SJCRH30 (cell line): ENCODE measurements at regions not wholly inside any gene's neighbourhood (a gene's known extent, or its start where the extent isn't known, plus 50 kb on each side); places are given as distances from the start of the nearest gene placed in this dataset.
"Not testable (repeated sequence)": the region's sequence is repeated elsewhere in the genome, so short reads cannot be mapped to it uniquely, and the experiment has no call there.

Experiments
- DNase-seq, 2 experiments: peaks; one replicate each; pipeline ENCODE4 v3.0.0-alpha.2; 2015 to 2020
- H3K27ac ChIP-seq: fragments of 250-450 bp; sonication (Bioruptor Pico); 2 replicates; pipeline ENCODE4 v1.5.1; 2020; ENCODE audit warnings: mild to moderate bottlenecking, moderate library complexity
- H3K27me3 ChIP-seq: fragments of 250-450 bp; sonication (Bioruptor Pico); 2 replicates; pipeline ENCODE4 v1.5.1; 2020; ENCODE audit warnings: mild to moderate bottlenecking, moderate library complexity
- H3K36me3 ChIP-seq: fragments of 250-450 bp; sonication (Bioruptor Pico); 2 replicates; pipeline ENCODE4 v1.5.1; 2020; ENCODE audit warnings: mild to moderate bottlenecking, moderate library complexity
- H3K4me1 ChIP-seq: fragments of 250-450 bp; sonication (Bioruptor Pico); 2 replicates; pipeline ENCODE4 v1.5.1; 2020; ENCODE audit warnings: mild to moderate bottlenecking, moderate library complexity
- H3K4me3 ChIP-seq: fragments of 250-450 bp; sonication (Bioruptor Pico); 2 replicates; pipeline ENCODE4 v1.5.1; 2020; ENCODE audit warnings: mild to moderate bottlenecking, moderate library complexity
- H3K9me3 ChIP-seq: fragments of 250-450 bp; sonication (Bioruptor Pico); replicated peaks from 2 replicates; pipeline ENCODE4 v1.5.1; 2020; ENCODE audit warnings: mild to moderate bottlenecking, moderate library complexity

- DNase-seq, result no peak
- H3K36me3 ChIP-seq, result no peaks in the 10 kb centered on the region
- H3K27ac ChIP-seq, result no peak overlapping the region
- H3K27me3 ChIP-seq, result no peaks in the 10 kb centered on the region
- no peak overlapping the region for H3K4me3 ChIP-seq
- no peaks in the 10 kb centered on the region for H3K9me3 ChIP-seq
- H3K4me1 ChIP-seq, result no peaks in the 10 kb centered on the region
These were observed 172.7 kb downstream of the ETNK1 start for GRCh38 chr12:22797701-22798100.

- Histone ChIP-seq H3K4me1 (no peaks in the 10 kb centered on the region), H3K9me3 (no peaks in the 10 kb centered on the region), H3K27ac (no peak overlapping the region), H3K27me3 (no peaks in the 10 kb centered on the region), H3K36me3 (no peaks in the 10 kb centered on the region), H3K4me3 (no peak overlapping the region)
- no peak for DNase-seq
These were observed 173.1 kb downstream of the ETNK1 start for GRCh38 chr12:22798116-22798515.

GRCh38 chr12:22799503-22799902 lies 174.5 kb downstream of the ETNK1 start:
- Histone ChIP-seq H3K36me3 (no peaks in the 10 kb centered on the region), H3K27ac (no peak overlapping the region), H3K4me1 (no peaks in the 10 kb centered on the region), H3K4me3 (no peak overlapping the region), H3K27me3 (no peaks in the 10 kb centered on the region), H3K9me3 (no peaks in the 10 kb centered on the region)
- no peak for DNase-seq

GRCh38 chr12:22800332-22800731 lies 175.4 kb downstream of the ETNK1 start:
- Histone ChIP-seq H3K9me3 (no peaks in the 10 kb centered on the region), H3K36me3 (no peaks in the 10 kb centered on the region), H3K27me3 (no peaks in the 10 kb centered on the region), H3K27ac (no peak overlapping the region), H3K4me1 (no peaks in the 10 kb centered on the region), H3K4me3 (no peak overlapping the region)
- no peak for DNase-seq

GRCh38 chr12:22802883-22803630 lies 178.1 kb downstream of the ETNK1 start:
- H3K36me3 ChIP-seq, result no peaks in the 10 kb centered on the region
- no peak for DNase-seq
- H3K27ac ChIP-seq, result no peak overlapping the region
- no peaks in the 10 kb centered on the region for H3K4me1 ChIP-seq
- no peaks in the 10 kb centered on the region for H3K27me3 ChIP-seq
- no peaks in the 10 kb centered on the region for H3K9me3 ChIP-seq
- no peak overlapping the region for H3K4me3 ChIP-seq

GRCh38 chr12:22803725-22804124 lies 178.8 kb downstream of the ETNK1 start:
- H3K4me1 ChIP-seq, result no peaks in the 10 kb centered on the region
- H3K9me3 ChIP-seq, result no peaks in the 10 kb centered on the region
- no peaks in the 10 kb centered on the region for H3K36me3 ChIP-seq
- no peak overlapping the region for H3K27ac ChIP-seq
- DNase-seq, result no peak
- no peak overlapping the region for H3K4me3 ChIP-seq
- H3K27me3 ChIP-seq, result no peaks in the 10 kb centered on the region

- H3K4me1 ChIP-seq, result no peaks in the 10 kb centered on the region
- no peak overlapping the region for H3K4me3 ChIP-seq
- no peaks in the 10 kb centered on the region for H3K27me3 ChIP-seq
- H3K27ac ChIP-seq, result no peak overlapping the region
- H3K9me3 ChIP-seq, result no peaks in the 10 kb centered on the region
- H3K36me3 ChIP-seq, result no peaks in the 10 kb centered on the region
- DNase-seq, result no peak
These were observed 183.9 kb downstream of the ETNK1 start for GRCh38 chr12:22808860-22809259.

- no peak overlapping the region for H3K27ac ChIP-seq
- H3K27me3 ChIP-seq, result no peaks in the 10 kb centered on the region
- H3K4me3 ChIP-seq, result no peak overlapping the region
- no peaks in the 10 kb centered on the region for H3K36me3 ChIP-seq
- no peak for DNase-seq
- H3K4me1 ChIP-seq, result no peaks in the 10 kb centered on the region
- H3K9me3 ChIP-seq, result no peaks in the 10 kb centered on the region
These were observed 185.1 kb downstream of the ETNK1 start for GRCh38 chr12:22810036-22810435.

- no peak overlapping the region for H3K27ac ChIP-seq
- H3K4me1 ChIP-seq, result no peaks in the 10 kb centered on the region
- no peaks in the 10 kb centered on the region for H3K36me3 ChIP-seq
- no peaks in the 10 kb centered on the region for H3K9me3 ChIP-seq
- no peak overlapping the region for H3K4me3 ChIP-seq
- DNase-seq, result no peak
- no peaks in the 10 kb centered on the region for H3K27me3 ChIP-seq
These were observed 187.6 kb downstream of the ETNK1 start for GRCh38 chr12:22812531-22812930.

GRCh38 chr12:22821985-22822384 lies 197.0 kb downstream of the ETNK1 start:
- H3K4me3 ChIP-seq, result no peak overlapping the region
- peak in 1 of 2 experiments; percentile 14 for DNase-seq
- H3K36me3 ChIP-seq, result no peaks in the 10 kb centered on the region
- no peaks in the 10 kb centered on the region for H3K4me1 ChIP-seq
- H3K27ac ChIP-seq, result no peak overlapping the region
- H3K9me3 ChIP-seq, result no peaks in the 10 kb centered on the region
- no peaks in the 10 kb centered on the region for H3K27me3 ChIP-seq

- H3K4me3 ChIP-seq, result no peak overlapping the region
- no peaks in the 10 kb centered on the region for H3K9me3 ChIP-seq
- DNase-seq, result no peak
- no peak overlapping the region for H3K27ac ChIP-seq
- H3K4me1 ChIP-seq, result no peaks in the 10 kb centered on the region
- H3K27me3 ChIP-seq, result no peaks in the 10 kb centered on the region
- H3K36me3 ChIP-seq, result no peaks in the 10 kb centered on the region
These were observed 201.1 kb downstream of the ETNK1 start for GRCh38 chr12:22826026-22826425.

- not testable (repeated sequence) for H3K27ac ChIP-seq, H3K4me1 ChIP-seq, H3K4me3 ChIP-seq, H3K36me3 ChIP-seq, H3K9me3 ChIP-seq, H3K27me3 ChIP-seq
- DNase-seq, result peak in 1 of 2 experiments; percentile 17
These were observed 201.5 kb downstream of the ETNK1 start for GRCh38 chr12:22826446-22826981.

GRCh38 chr12:22828066-22828465 lies 203.1 kb downstream of the ETNK1 start:
- DNase-seq, result no peak
- Histone ChIP-seq H3K4me3 (no peak overlapping the region), H3K27ac (no peak overlapping the region), H3K36me3 (no peaks in the 10 kb centered on the region), H3K4me1 (no peaks in the 10 kb centered on the region), H3K9me3 (no peaks in the 10 kb centered on the region), H3K27me3 (no peaks in the 10 kb centered on the region)

GRCh38 chr12:22835431-22835830 lies 210.5 kb downstream of the ETNK1 start:
- Histone ChIP-seq H3K4me1 (no peaks in the 10 kb centered on the region), H3K36me3 (no peaks in the 10 kb centered on the region), H3K27ac (no peak overlapping the region), H3K4me3 (no peak overlapping the region), H3K9me3 (no peaks in the 10 kb centered on the region; the same call in 1 of the 2 replicates), H3K27me3 (no peaks in the 10 kb centered on the region)
- no peak for DNase-seq

GRCh38 chr12:22850185-22850584 lies 225.2 kb downstream of the ETNK1 start:
- no peak overlapping the region for H3K4me3 ChIP-seq
- H3K27me3 ChIP-seq, result no peaks in the 10 kb centered on the region
- DNase-seq, result no peak

GRCh38 chr12:22851532-22851931 lies 226.6 kb downstream of the ETNK1 start:
- H3K9me3 ChIP-seq, result no peaks in the 10 kb centered on the region
- H3K27me3 ChIP-seq, result no peaks in the 10 kb centered on the region
- H3K4me3 ChIP-seq, result no peak overlapping the region
- no peak overlapping the region for H3K27ac ChIP-seq
- H3K36me3 ChIP-seq, result no peaks in the 10 kb centered on the region
- DNase-seq, result no peak
- no peaks in the 10 kb centered on the region for H3K4me1 ChIP-seq

More at GRCh38 chr12:22850185-22850584, 225.2 kb downstream of the ETNK1 start:
- Histone ChIP-seq H3K27ac (no peak overlapping the region), H3K4me1 (no peaks in the 10 kb centered on the region), H3K36me3 (no peaks in the 10 kb centered on the region), H3K9me3 (no peaks in the 10 kb centered on the region)
